GM12878 (cell line): ENCODE measurements at regions not wholly inside any gene's neighbourhood (a gene's known extent, or its start where the extent isn't known, plus 50 kb on each side); places are given as distances from the start of the nearest gene placed in this dataset.

Experiments
- ATAC-seq: fragments of 200-7000 bp; cut with Tn5 transposase; 3 replicates; pipeline ENCODE4 v1.9.1; 2020; ENCODE audit warnings: mild to moderate bottlenecking, moderate library complexity
- BruUV-seq: library from RNA; stranded (reverse); fragments of 400-500 nt; replicated peaks from 2 replicates; lab custom pipeline; 2021; lab: Mats Ljungman, UMichigan
- CTCF ChIA-PET: fragments of 300-600 bp; sonication (Branson Sonifier 250); formaldehyde crosslinking; extraction: SDS; loops from one replicate; lab custom pipeline; 2021; ENCODE audit warnings: inconsistent platforms; lab: Yijun Ruan, JAX
- POLR2A ChIA-PET: fragments of 350-600 bp; formaldehyde crosslinking; extraction: SDS; loops from one replicate; lab custom pipeline; 2021; ENCODE audit warnings: inconsistent platforms; lab: Charles Lee
- RAD21 ChIA-PET: fragments of 300-600 bp; sonication (Branson Sonifier 250); formaldehyde crosslinking; loops from one replicate; lab custom pipeline; 2023; ENCODE audit warnings: antibody characterized with exemption; ENCODE audit not compliant: unreplicated experiment; lab: Charles Lee
- SMC1A ChIA-PET: fragments of 300-600 bp; sonication (Branson Sonifier 250); formaldehyde crosslinking; loops from one replicate; lab custom pipeline; 2023; ENCODE audit not compliant: unreplicated experiment, uncharacterized antibody; lab: Charles Lee
- DNase-seq: peaks from one replicate; pipeline ENCODE4 v3.0.0-alpha.2; 2011; ENCODE audit warnings: low read depth, low spot score
- FAIRE-seq: peaks from 3 replicates; lab custom pipeline; 2011; peaks lifted over from hg19 to GRCh38; lab: Jason Lieb, UNC
- H2AFZ ChIP-seq: 2 replicates; pipeline ENCODE4 v1.6.0; 2011; ENCODE audit warnings: low read depth, low read length, control low read depth; ENCODE audit not compliant: control insufficient read depth
- H3K27ac ChIP-seq: 2 replicates; pipeline ENCODE4 v1.5.1; 2011; ENCODE audit warnings: control low read depth; ENCODE audit not compliant: control insufficient read depth, insufficient read depth
- H3K27me3 ChIP-seq, 2 experiments: replicated peaks in 1 of 2; 2 replicates each; pipeline versions ENCODE4 v1.6.0 to v1.6.1; 2011; ENCODE audit warnings: low read length in 1 of 2; ENCODE audit not compliant: control insufficient read depth in 2 of 2, insufficient read depth in 2 of 2
- H3K36me3 ChIP-seq, 2 experiments: 2 replicates each; pipeline ENCODE4 v1.5.1; 2011; ENCODE audit warnings: low read length in 1 of 2; ENCODE audit not compliant: control insufficient read depth in 2 of 2, insufficient read depth in 2 of 2
- H3K4me1 ChIP-seq: 2 replicates; pipeline ENCODE4 v1.6.1; 2011; ENCODE audit warnings: mild to moderate bottlenecking, low read length, moderate library complexity, mixed read lengths; ENCODE audit not compliant: control insufficient read depth, insufficient read depth
- H3K4me2 ChIP-seq: 2 replicates; pipeline ENCODE4 v1.6.0; 2011; ENCODE audit warnings: control low read depth; ENCODE audit not compliant: control insufficient read depth, insufficient read depth
- H3K4me3 ChIP-seq: fragments of 200-600 bp; sonication (generic); 2 replicates; pipeline ENCODE4 v1.5.1; 2016
- H3K79me2 ChIP-seq: 2 replicates; pipeline ENCODE4 v1.6.0; 2011; ENCODE audit warnings: low read length; ENCODE audit not compliant: control insufficient read depth, insufficient read depth
- H3K9ac ChIP-seq: 2 replicates; pipeline ENCODE4 v1.8.0; 2011; ENCODE audit warnings: low read length, control low read depth, mixed read lengths; ENCODE audit not compliant: control insufficient read depth, insufficient read depth
- H3K9me3 ChIP-seq: replicated peaks from 3 replicates; pipeline ENCODE4 v1.5.1; 2011; ENCODE audit warnings: mild to moderate bottlenecking, low read length; ENCODE audit not compliant: control insufficient read depth, insufficient read depth
- H4K20me1 ChIP-seq: 2 replicates; pipeline ENCODE4 v1.6.0; 2011; ENCODE audit not compliant: control insufficient read depth, insufficient read depth
- BRCA1 ChIP-seq: IDR thresholded peaks from 2 replicates; pipeline ENCODE4 v1.6.1; 2011; ENCODE audit warnings: low read depth, low read length, improper control_type of control experiment
- EP300 ChIP-seq, 2 experiments: fragments of 150-350 bp in 1 of 2; IDR thresholded peaks; 2 replicates each; pipeline ENCODE4 v1.6.1; 2011 to 2012; ENCODE audit warnings: low read depth in 2 of 2, low read length in 2 of 2, borderline replicate concordance in 1 of 2, improper control_type of control experiment in 1 of 2, inconsistent platforms in 1 of 2; ENCODE audit not compliant: control insufficient read depth in 1 of 2
- HDGF ChIP-seq: fragments of 450-650 bp; IDR thresholded peaks from 2 replicates; pipeline ENCODE4 v1.6.1; 2016; ENCODE audit warnings: antibody characterized with exemption
- IRF4 ChIP-seq: IDR thresholded peaks from 2 replicates; pipeline ENCODE4 v1.6.1; 2011; ENCODE audit warnings: low read depth, low read length
- KDM1A ChIP-seq: fragments of 200-600 bp; sonication (generic); IDR thresholded peaks from 2 replicates; pipeline ENCODE4 v1.6.1; 2016; ENCODE audit warnings: borderline replicate concordance
- MTA2 ChIP-seq: fragments of 450-650 bp; IDR thresholded peaks from 2 replicates; pipeline ENCODE4 v1.6.1; 2016; ENCODE audit warnings: low read depth, mild to moderate bottlenecking, moderate library complexity
- MXI1 ChIP-seq: fragments of 150-350 bp; IDR thresholded peaks from 2 replicates; pipeline ENCODE4 v1.6.1; 2011; ENCODE audit warnings: low read depth, mild to moderate bottlenecking, inconsistent platforms, low read length, improper control_type of control experiment
- NR2C2 ChIP-seq: IDR thresholded peaks from 2 replicates; pipeline ENCODE4 v1.6.1; 2011; ENCODE audit warnings: borderline replicate concordance, low read depth; ENCODE audit not compliant: control insufficient read depth, insufficient read length
- PKNOX1 ChIP-seq: fragments of 450-650 bp; IDR thresholded peaks from 2 replicates; pipeline ENCODE4 v1.6.1; 2016; ENCODE audit warnings: mild to moderate bottlenecking
- RAD21 ChIP-seq: IDR thresholded peaks from 2 replicates; pipeline ENCODE4 v1.6.1; 2011; ENCODE audit warnings: mild to moderate bottlenecking, low read depth, low read length, moderate library complexity; ENCODE audit not compliant: insufficient read depth
- RB1 ChIP-seq: fragments of 450-650 bp; formaldehyde crosslinking; IDR thresholded peaks from 2 replicates; pipeline ENCODE4 v1.6.1; 2017; ENCODE audit warnings: mild to moderate bottlenecking, borderline replicate concordance
- RELA ChIP-seq: fragments of 450-650 bp; IDR thresholded peaks from 2 replicates; pipeline ENCODE4 v1.8.0; 2014; ENCODE audit warnings: borderline replicate concordance; ENCODE audit not compliant: partially characterized antibody
- REST ChIP-seq: IDR thresholded peaks from 2 replicates; pipeline ENCODE4 v1.6.1; 2012; ENCODE audit warnings: mild to moderate bottlenecking, low read depth, low read length
- RUNX3 ChIP-seq: IDR thresholded peaks from 2 replicates; pipeline ENCODE4 v1.6.1; 2012; ENCODE audit warnings: low read length, inconsistent platforms
- WRNIP1 ChIP-seq: IDR thresholded peaks from 2 replicates; pipeline ENCODE4 v1.6.1; 2011; ENCODE audit warnings: low read depth, low read length, improper control_type of control experiment, borderline replicate concordance
- ZBTB4 ChIP-seq: fragments of 450-650 bp; formaldehyde crosslinking; IDR thresholded peaks from 2 replicates; pipeline ENCODE4 v1.4.0; 2022; ENCODE audit warnings: mild to moderate bottlenecking, moderate library complexity
- WGBS: methylation state at CpG from one replicate; pipeline ENCODE4 v1.1.6; 2016; ENCODE audit warnings: low lambda C conversion rate; ENCODE audit not compliant: insufficient replicate concordance, insufficient coverage; ENCODE audit errors: missing lambda C conversion rate; 5-methylcytosine and 5-hydroxymethylcytosine counted together
- in situ Hi-C: fragments of 300-500 bp; cut with MboI; formaldehyde crosslinking; loops from 9 replicates; pipeline ENCODE4 v1.14.3; 2018; ENCODE audit warnings: mixed read lengths
- intact Hi-C: fragments of 100-400 bp; cut with micrococcal nuclease; formaldehyde crosslinking; loops from one replicate; pipeline ENCODE4 v1.14.2; 2022; ENCODE audit not compliant: unreplicated experiment

- TF ChIP-seq WRNIP1 (no peak), MTA2 (no peak), RB1 (no peak), MXI1 (no peak), IRF4 (no peak), EP300 (IDR thresholded peaks at IDR 0.05; ENCODE audit: borderline replicate concordance in 1 of 2, control insufficient read depth in 1 of 2, low read depth in 2 of 2, low read length in 2 of 2) (no peak), REST (no peak)
Observed at GRCh38 chr10:108791030-108791429, 1132.3 kb downstream of the XPNPEP1 start (continued).

- no peaks in the 10 kb centered on the region for H3K79me2 ChIP-seq
- no peak overlapping the region for H3K27ac ChIP-seq
- ATAC-seq (peak; percentile 82), DNase-seq (peak; percentile 9), FAIRE-seq (no peak)
- ChIA-PET SMC1A (interaction anchor here (1.2 to 1.6 kb wide), 2 partner anchors 10 to 41 kb away, joined by 4 to 6 read pairs; no protein-coding TSS in a partner anchor), POLR2A (no interaction called here), RAD21 (interaction anchor here (1.1 kb wide), 1 partner anchor 116 kb away, joined by 3 read pairs; no protein-coding TSS in a partner anchor), CTCF (interaction anchor here (0.6 kb wide), 1 partner anchor 268 kb away, joined by 3 read pairs; no protein-coding TSS in a partner anchor)
- H3K4me2 ChIP-seq = no peak overlapping the region
- H3K9ac ChIP-seq = no peak overlapping the region
- H3K9me3 ChIP-seq = no peaks in the 10 kb centered on the region; the same call in 2 of the 3 replicates
- no peaks in the 10 kb centered on the region for H3K27me3 ChIP-seq
- no peaks in the 10 kb centered on the region for H3K36me3 ChIP-seq
- in situ Hi-C loops = no loop called here
- 18% methylated on average over 1 of the region's 1 CpG for WGBS
- no peaks in the 10 kb centered on the region for H3K4me1 ChIP-seq
- no peaks in the 10 kb centered on the region for H4K20me1 ChIP-seq
- no peak overlapping the region for H3K4me3 ChIP-seq
- BruUV-seq = no TSS peak
- no peak overlapping the region for H2AFZ ChIP-seq
- intact Hi-C loops = loop anchor here (10.0 kb wide), 3 partner anchors 435 to 975 kb away; no protein-coding TSS in a partner anchor
- TF ChIP-seq HDGF (no peak), BRCA1 (no peak), RUNX3 (peak; percentile 14; the same call in 1 of the 2 replicates), ZBTB4 (no peak), NR2C2 (no peak), KDM1A (no peak), RELA (no peak), RAD21 (no peak), PKNOX1 (peak; percentile 44; the same call in 1 of the 2 replicates)
Observed at GRCh38 chr10:108789919-108790318, 1133.4 kb downstream of the XPNPEP1 start.
